ENCODE measurements at regions not wholly inside any gene's neighbourhood (a gene's known extent, or its start where the extent isn't known, plus 50 kb on each side); places are given as distances from the start of the nearest gene placed in this dataset.

GRCh38 chr12:92255741-92256140 lies 110.1 kb upstream of the BTG1 start:
- Histone ChIP-seq H2AFZ (ENCODE audit: low read depth, low read length, poor library complexity, severe bottlenecking) (no peak overlapping the region), H3K36me3 (ENCODE audit: control insufficient read depth in 1 of 2, insufficient read depth in 2 of 2, low read length in 2 of 2) (no peaks in the 10 kb centered on the region), H3K9ac (ENCODE audit: low read length) (no peak overlapping the region), H3K79me2 (ENCODE audit: insufficient read depth, low read length) (no peaks in the 10 kb centered on the region), H3K4me3 (replicated peaks in 1 of 2; ENCODE audit: low read depth in 1 of 2, low read length in 2 of 2) (no peak overlapping the region), H4K20me1 (ENCODE audit: insufficient read depth) (no peaks in the 10 kb centered on the region), H3K9me2 (ENCODE audit: insufficient read depth) (no peaks in the 10 kb centered on the region), H3K27ac (ENCODE audit: low read depth, low read length) (no peak overlapping the region), H3K9me3 (ENCODE audit: control insufficient read depth in 1 of 2, insufficient read depth in 1 of 2, low read depth in 1 of 2, low read length in 2 of 2) (no peaks in the 10 kb centered on the region), H3K4me1 (ENCODE audit: control insufficient read depth in 1 of 2, insufficient read depth in 2 of 2, low read length in 2 of 2) (no peaks in the 10 kb centered on the region), H3K27me3 (ENCODE audit: insufficient read depth, low read length) (no peaks in the 10 kb centered on the region), H3K4me2 (ENCODE audit: low read length) (no peak overlapping the region)
- no TSS peak for BruUV-seq (replicated peaks)
- DNase-seq (ENCODE audit: low read depth, low spot score) = no peak
- RAD21 ChIA-PET (ENCODE audit: low non-redundant PET in 1 of 2, low total read pairs in 2 of 2, uncharacterized antibody in 2 of 2, unreplicated experiment in 2 of 2) = no interaction called here
- CTCF ChIA-PET = no interaction called here
- POLR2A ChIA-PET = no interaction called here
- no peak for TF ChIP-seq MAX (IDR thresholded peaks at IDR 0.05)
- TF ChIP-seq ZFX (IDR thresholded peaks at IDR 0.05) = no peak
- no peak for TF ChIP-seq EZH2 (IDR thresholded peaks at IDR 0.05)
- no peak for TF ChIP-seq POLR2AphosphoS5 (IDR thresholded peaks at IDR 0.05; ENCODE audit: low read depth, low read length)
- no peak for TF ChIP-seq SRF (IDR thresholded peaks at IDR 0.05; ENCODE audit: low read depth)
- no peak for TF ChIP-seq EZH2phosphoT487 (IDR thresholded peaks at IDR 0.05; ENCODE audit: borderline replicate concordance)
- TF ChIP-seq ZBTB33 (IDR thresholded peaks at IDR 0.05; ENCODE audit: extremely low read depth, insufficient replicate concordance, low read length) = no peak
- TF ChIP-seq JUND (IDR thresholded peaks at IDR 0.05) = no peak
- TF ChIP-seq FOSL1 (IDR thresholded peaks at IDR 0.05; ENCODE audit: low read depth) = no peak
- no peak for TF ChIP-seq ZNF274 (IDR thresholded peaks at IDR 0.05; ENCODE audit: low read depth, low read length)
- TF ChIP-seq CBX3 (IDR thresholded peaks at IDR 0.05; ENCODE audit: low read depth) = no peak
- TF ChIP-seq ATF3 (IDR thresholded peaks at IDR 0.05) = no peak
- no peak for TF ChIP-seq POLR2A (IDR thresholded peaks at IDR 0.05; ENCODE audit: borderline replicate concordance, extremely low read depth, insufficient read depth, insufficient read length)
- intact Hi-C loops (cut with micrococcal nuclease) = no loop called here
- no peak for ATAC-seq

All from HCT116 (cell line).